ENCODE measurements at regions not wholly inside any gene's neighbourhood (a gene's known extent, or its start where the extent isn't known, plus 50 kb on each side); places are given as distances from the start of the nearest gene placed in this dataset.

DNA sequence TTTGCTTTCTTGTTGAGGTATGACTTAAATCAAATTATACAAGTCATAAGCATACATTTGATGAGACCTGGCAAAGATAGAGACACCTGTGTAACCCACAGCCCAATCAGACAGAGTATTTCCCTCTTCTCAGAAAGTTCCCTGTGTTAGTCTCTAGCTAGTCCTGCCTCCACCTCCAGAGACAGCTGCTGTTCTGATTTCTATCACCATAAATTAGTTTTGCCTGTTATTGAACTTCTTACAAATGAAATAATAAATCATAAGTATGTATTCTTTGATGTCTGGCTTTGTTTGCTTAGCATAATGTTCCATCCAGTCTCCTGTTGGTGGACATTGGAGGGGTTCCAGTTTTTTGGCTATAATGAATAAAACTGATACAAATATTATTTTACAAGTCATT, 194.5 kb downstream of the ICE1 start:
- no peak for DNase-seq

DNA sequence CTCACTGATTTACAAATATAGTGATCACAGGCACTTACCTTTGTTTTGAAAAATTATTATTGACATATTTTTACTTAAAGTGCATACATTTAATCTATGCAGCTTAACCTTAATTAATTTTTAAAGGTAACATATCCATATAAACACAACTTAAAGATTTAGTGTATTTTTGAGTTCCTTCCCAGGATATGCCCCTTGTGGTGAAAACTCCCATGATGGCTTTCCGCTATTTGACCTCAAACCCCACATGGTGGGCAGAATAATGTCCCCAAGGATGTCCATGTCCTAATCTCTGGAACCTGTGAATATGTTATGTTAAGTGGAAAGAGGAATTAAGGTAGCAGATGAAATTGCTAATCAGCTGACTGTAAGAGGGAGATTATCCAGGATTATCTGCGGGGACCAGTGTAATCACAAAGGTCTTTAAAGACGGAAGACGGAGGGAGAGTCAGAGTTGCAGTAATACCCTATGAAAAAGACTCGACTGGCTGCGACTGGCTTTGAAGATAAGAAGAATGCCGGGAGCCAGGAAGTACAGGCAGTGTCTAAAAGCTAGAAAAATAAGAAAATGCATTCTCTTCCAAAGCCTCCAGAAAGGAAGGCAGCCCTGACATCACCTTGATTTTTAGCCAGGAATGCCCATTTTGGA, 193.9 kb downstream of the ICE1 start:
- no peak for DNase-seq

DNA sequence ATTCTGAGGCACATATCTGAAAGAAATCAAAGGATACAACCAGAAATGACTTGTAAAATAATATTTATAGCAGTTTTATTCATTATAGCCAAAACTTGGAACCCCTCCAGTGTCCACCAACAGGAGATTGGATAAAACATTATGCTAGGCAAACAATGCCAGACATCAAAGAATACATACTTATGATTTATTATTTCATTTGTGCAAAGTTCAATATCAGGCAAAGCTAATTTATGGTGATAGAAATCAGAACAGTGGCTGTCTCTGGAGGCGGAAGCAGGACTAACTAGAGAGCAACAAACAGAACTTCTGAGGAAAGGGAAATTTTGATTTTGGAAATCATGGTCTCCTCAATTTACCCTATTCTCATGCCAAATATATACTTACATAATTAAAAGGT, 193.1 kb downstream of the ICE1 start:
- no peak for DNase-seq

- DNase-seq: no peak
Measured at GRCh38 chr5:5613261-5613990, 190.9 kb downstream of the ICE1 start.

GRCh38 chr5:5612096-5612495, 189.6 kb downstream of the ICE1 start:
- DNase-seq: no peak

- DNase-seq: no peak
Measured at GRCh38 chr5:5609935-5610334, 187.5 kb downstream of the ICE1 start.

GRCh38 chr5:5605170-5605764, 182.8 kb downstream of the ICE1 start:
- no peak for DNase-seq

DNA sequence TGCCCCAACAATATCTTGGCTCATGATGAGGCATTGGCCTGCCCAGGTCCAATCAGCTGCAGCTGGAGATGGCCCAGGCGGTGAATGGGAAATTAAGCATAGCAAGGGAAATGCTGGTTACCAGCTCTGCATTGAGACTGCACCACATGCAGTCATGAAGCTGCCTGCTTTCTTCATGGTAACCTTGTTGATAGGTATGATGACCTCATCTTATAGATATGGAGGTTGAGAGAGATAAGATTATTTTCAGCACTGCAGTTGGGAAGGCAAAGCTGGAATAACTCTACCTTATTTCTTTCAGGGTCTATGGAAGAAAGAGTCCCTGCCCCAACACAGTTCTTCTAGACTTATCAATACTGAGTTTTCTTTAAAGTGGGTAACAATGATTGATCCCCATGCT, 180.1 kb downstream of the ICE1 start:
- DNase-seq: no peak

GRCh38 chr5:5598547-5599113, 176.2 kb downstream of the ICE1 start:
- no peak for DNase-seq

GRCh38 chr5:5593391-5593790, 170.9 kb downstream of the ICE1 start:
- DNase-seq: no peak

- DNase-seq: no peak
Measured at GRCh38 chr5:5592541-5592940, 170.1 kb downstream of the ICE1 start.

GRCh38 chr5:5591567-5591966, 169.1 kb downstream of the ICE1 start:
- no peak for DNase-seq

DNA sequence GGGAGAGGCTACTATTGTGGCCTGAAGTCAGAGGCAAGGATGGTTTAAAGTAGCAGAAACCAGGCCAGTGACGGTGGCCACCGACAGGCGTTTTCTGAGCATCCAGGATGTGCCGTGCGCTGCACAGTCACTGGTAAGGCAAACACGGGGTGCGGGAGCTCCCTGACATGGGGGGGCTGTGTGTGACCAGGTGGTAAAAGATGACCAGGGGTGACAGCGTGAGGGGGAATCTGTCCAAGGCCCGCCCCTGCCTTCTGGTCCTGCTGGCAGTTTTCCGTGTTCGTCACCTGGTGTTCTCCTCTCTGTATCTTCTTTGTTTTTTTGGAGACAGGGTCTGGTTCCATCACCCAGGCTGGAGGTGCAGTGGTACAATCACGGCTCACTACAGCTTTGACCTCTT, 167.4 kb downstream of the ICE1 start:
- no peak for DNase-seq

- DNase-seq: no peak
Measured at GRCh38 chr5:5588887-5589826, 166.7 kb downstream of the ICE1 start.

DNA sequence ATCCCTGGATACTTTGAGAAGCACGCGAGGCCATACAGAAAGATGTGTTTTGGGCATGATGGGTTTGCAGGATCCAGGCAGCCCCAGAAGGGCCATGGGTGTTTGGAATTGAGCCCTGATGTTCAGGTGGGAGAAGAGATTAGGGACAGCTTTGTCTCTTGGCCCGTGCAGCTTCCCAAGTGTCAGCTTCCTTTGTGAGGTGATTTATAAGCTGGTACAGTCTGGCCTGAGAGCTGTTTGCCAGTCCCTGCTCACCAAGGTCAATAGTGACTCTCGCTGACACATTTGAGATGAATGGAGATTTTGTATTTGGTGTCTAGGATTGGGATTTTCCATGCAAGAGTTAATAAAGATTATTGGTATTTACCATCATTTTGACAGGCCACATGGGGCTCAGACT, 165.9 kb downstream of the ICE1 start:
- DNase-seq: no peak

- no peak for DNase-seq
Measured at GRCh38 chr5:5587474-5587873, 165.0 kb downstream of the ICE1 start.

- DNase-seq: no peak
Measured at GRCh38 chr5:5586721-5587120, 164.2 kb downstream of the ICE1 start.

- DNase-seq: no peak
Measured at GRCh38 chr5:5585751-5586341, 163.4 kb downstream of the ICE1 start.

- DNase-seq: no peak
Measured at GRCh38 chr5:5584751-5585150, 162.3 kb downstream of the ICE1 start.

GRCh38 chr5:5584236-5584745, 161.8 kb downstream of the ICE1 start:
- DNase-seq: no peak

DNA sequence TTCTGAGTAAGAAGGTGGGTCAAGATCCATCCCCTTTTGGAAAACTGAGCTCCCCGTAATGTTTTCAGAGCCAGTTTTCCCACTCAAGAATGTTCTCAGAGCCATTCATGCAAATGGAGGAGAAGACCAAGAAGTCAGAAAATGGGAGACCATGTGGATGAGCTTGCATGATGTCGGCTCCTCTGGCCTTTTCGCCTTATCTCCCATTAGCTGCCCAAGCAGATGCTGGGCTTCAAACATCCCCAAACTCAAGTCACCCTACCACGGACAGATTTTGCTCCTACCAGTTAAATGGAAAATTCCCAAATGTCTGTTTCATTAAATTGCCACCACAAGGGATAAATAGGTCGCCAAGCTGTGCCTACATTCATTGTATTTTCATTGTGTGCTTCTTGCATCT, 161.4 kb downstream of the ICE1 start:
- no peak for DNase-seq

DNA sequence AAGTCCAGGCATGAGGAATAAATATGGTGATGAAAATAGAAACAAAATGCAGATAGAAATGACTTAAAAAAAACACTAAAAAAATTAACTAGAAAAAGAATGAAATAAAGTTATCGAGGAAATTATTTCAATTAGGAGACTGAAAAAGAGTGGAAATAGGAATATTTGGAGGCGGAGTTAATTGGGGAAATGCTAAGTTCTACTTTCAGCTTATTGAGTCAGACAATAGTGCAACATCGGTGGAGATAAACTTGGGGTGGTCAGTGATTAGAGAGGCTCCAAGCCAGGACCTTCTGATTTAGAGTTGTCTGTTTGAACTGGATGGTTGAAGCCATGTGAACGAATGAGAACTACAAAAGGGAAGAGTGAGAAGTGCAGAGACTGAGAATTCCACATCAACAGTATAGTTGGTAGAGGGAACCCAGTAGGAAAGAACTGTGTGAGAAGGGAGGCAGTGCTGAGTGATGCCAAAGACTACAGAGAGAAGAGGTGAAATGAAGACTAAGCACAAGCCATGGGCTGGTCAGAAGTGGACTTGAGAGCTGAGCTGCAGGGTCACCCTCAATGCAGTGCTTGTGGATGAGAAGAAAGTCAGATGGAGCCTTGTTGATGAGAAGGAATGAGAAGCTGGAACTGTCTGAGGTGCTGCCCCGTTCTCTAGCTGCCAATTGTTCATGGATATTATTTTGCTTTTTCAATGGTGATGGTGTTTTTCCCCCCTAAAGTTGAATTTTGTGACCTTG, 160.7 kb downstream of the ICE1 start:
- no peak for DNase-seq
